ENCODE measurements at regions not wholly inside any gene's neighbourhood (a gene's known extent, or its start where the extent isn't known, plus 50 kb on each side); places are given as distances from the start of the nearest gene placed in this dataset.
A peak's percentile ranks its signal among the peaks of the same experiment; 100 is the strongest.

DNA sequence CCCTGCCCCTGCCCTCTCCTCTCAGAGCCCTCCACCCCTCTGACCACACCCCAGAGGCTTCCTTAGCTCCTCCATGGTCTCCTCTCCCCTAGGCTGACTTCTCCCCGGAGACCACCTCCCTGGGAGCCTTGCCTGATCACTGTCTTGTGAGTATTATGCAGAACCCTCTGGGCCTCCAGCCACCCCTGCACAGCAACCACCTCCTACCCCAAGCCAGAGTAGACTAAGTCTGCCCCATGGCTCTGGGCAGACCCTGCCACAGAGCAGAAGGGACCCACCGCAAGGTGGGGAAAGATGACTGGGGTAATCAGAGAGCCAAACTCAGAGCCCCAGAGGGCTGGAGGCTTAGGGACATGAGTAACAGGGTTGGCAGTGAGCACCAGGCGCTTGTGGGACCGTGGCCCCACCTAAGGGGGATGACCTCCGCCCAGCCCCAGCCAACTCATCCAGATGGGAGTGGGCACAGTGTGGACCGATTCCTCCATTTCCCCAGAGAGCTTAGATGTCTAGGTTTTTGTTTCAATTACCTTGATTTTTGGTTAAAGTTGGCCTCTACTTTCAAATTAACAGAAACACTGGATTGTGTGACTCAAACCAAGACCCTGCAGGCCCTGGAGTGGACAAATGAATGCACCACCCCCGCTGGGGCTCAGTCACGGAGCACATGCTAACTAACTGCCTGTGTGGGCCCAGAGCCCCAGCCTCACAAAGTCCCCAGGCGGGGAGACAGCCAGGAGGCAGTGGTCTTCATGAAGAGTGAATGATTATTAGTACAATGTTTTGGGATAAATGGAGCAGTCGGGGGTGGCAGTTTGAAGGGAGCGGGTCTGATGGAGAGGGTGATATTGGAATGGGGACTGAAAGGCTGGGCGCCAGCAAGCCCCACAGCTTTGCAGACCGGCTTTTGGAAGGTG lies 119.4 kb upstream of the PRR20G start:
- Histone ChIP-seq H3K4me3 (replicated peaks in 1 of 2; ENCODE audit: low read depth in 1 of 2, low read length in 2 of 2) (no peak overlapping the region), H3K36me3 (ENCODE audit: control insufficient read depth in 1 of 2, insufficient read depth in 2 of 2, low read length in 2 of 2) (no peaks in the 10 kb centered on the region), H3K27ac (ENCODE audit: low read depth, low read length) (peak overlapping the region; percentile 12; the same call in 1 of the 2 replicates), H3K9ac (ENCODE audit: low read length) (no peak overlapping the region), H3K9me3 (ENCODE audit: control insufficient read depth in 1 of 2, insufficient read depth in 1 of 2, low read depth in 1 of 2, low read length in 2 of 2) (no peaks in the 10 kb centered on the region), H4K20me1 (ENCODE audit: insufficient read depth) (no peaks in the 10 kb centered on the region), H2AFZ (ENCODE audit: low read depth, low read length, poor library complexity, severe bottlenecking) (no peak overlapping the region), H3K4me1 (ENCODE audit: control insufficient read depth in 1 of 2, insufficient read depth in 2 of 2, low read length in 2 of 2) (peaks cover 16 to 48% of the 10 kb centered on the region in 2 experiments), H3K9me2 (ENCODE audit: insufficient read depth) (no peaks in the 10 kb centered on the region), H3K79me2 (ENCODE audit: insufficient read depth, low read length) (no peaks in the 10 kb centered on the region), H3K27me3 (ENCODE audit: insufficient read depth, low read length) (no peaks in the 10 kb centered on the region), H3K4me2 (ENCODE audit: low read length) (peak overlapping the region; percentile 36; the same call in 1 of the 2 replicates)
- ChIA-PET POLR2A (interaction anchor here (1.2 to 1.4 kb wide), 2 partner anchors 8 to 103 kb away, joined by 3 read pairs; no protein-coding TSS in a partner anchor), CTCF (interaction anchor here (1.5 kb wide), 1 partner anchor 8 kb away, joined by 3 read pairs; no protein-coding TSS in a partner anchor), RAD21 (ENCODE audit: low non-redundant PET in 1 of 2, low total read pairs in 2 of 2, uncharacterized antibody in 2 of 2, unreplicated experiment in 2 of 2) (no interaction called here)
- DNase-seq (ENCODE audit: low read depth, low spot score) (no peak), ATAC-seq (no peak)
- no TSS peak for BruUV-seq (replicated peaks)
- intact Hi-C loops (cut with micrococcal nuclease): no loop called here
- TF ChIP-seq EGR1 (IDR thresholded peaks at IDR 0.05; ENCODE audit: low read depth): no peak
- no peak for TF ChIP-seq TCF7L2 (IDR thresholded peaks at IDR 0.05; ENCODE audit: borderline replicate concordance, extremely low read depth, insufficient read depth, insufficient read length)
- TF ChIP-seq POLR2AphosphoS5 (IDR thresholded peaks at IDR 0.05; ENCODE audit: low read depth, low read length): no peak
- TF ChIP-seq ELF1 (IDR thresholded peaks at IDR 0.05; ENCODE audit: borderline replicate concordance, low read depth): no peak
- TF ChIP-seq ZFX (IDR thresholded peaks at IDR 0.05): no peak
- no peak for TF ChIP-seq SIN3A (IDR thresholded peaks at IDR 0.05; ENCODE audit: low read depth)
- TF ChIP-seq SRF (IDR thresholded peaks at IDR 0.05; ENCODE audit: low read depth): no peak

DNA sequence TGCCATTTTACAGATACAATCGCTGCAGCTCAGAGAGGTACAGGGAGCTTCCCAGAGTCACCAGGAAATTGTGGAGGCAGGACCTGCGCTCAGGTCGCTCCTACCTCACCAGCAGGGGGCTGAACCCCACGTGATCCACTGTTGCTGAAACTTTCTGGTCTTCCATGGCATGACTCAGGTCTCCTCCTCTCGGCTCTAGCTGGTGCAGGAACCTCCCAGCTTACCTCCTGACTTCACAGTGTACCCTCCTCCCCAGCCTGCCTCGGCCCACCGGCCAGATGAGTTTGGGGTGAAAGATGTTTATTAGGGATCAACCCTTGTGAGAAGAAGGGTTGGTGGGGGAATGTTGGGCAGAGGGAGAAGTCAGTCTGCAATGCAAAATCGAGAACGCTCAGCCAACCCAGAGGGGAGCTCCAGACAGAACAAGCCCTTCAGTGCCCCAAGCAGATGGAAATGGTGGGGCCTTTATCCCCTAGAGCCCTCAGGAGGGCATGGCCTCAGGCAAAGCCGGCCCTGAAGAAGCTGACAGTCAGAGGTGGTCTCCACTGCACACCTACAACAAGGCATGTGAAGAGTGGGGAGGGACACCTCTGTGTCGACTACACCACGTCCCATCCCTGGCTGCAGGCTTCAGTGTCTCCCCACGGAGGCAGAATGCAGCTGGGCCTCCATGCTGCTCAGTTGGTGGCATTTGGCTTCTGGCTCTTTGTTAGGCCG lies 118.6 kb upstream of the PRR20G start:
- intact Hi-C loops (cut with micrococcal nuclease): no loop called here
- H4K20me1 ChIP-seq (ENCODE audit: insufficient read depth): no peaks in the 10 kb centered on the region
- no peaks in the 10 kb centered on the region for H3K9me2 ChIP-seq (ENCODE audit: insufficient read depth)
- no peaks in the 10 kb centered on the region for H3K27me3 ChIP-seq (ENCODE audit: insufficient read depth, low read length)
- H3K9me3 ChIP-seq (ENCODE audit: control insufficient read depth in 1 of 2, insufficient read depth in 1 of 2, low read depth in 1 of 2, low read length in 2 of 2): no peaks in the 10 kb centered on the region
- peak overlapping the region; percentile 47 for H2AFZ ChIP-seq (ENCODE audit: low read depth, low read length, poor library complexity, severe bottlenecking)
- peaks cover 16 to 48% of the 10 kb centered on the region in 2 experiments for H3K4me1 ChIP-seq (ENCODE audit: control insufficient read depth in 1 of 2, insufficient read depth in 2 of 2, low read length in 2 of 2)
- no peak overlapping the region for H3K4me3 ChIP-seq (replicated peaks in 1 of 2; ENCODE audit: low read depth in 1 of 2, low read length in 2 of 2)
- peak overlapping the region; percentile 36 for H3K4me2 ChIP-seq (ENCODE audit: low read length)
- no peaks in the 10 kb centered on the region for H3K79me2 ChIP-seq (ENCODE audit: insufficient read depth, low read length)
- peak; percentile 85 for ATAC-seq
- 0 out of 2 replicates have a peak, but pooled peaks have one; percentile 18 for TF ChIP-seq POLR2AphosphoS5 (IDR thresholded peaks at IDR 0.05; ENCODE audit: low read depth, low read length)
- TF ChIP-seq CBX3 (IDR thresholded peaks at IDR 0.05; ENCODE audit: low read depth): peak; percentile 79; the same call in 1 of the 2 replicates
- TF ChIP-seq ELF1 (IDR thresholded peaks at IDR 0.05; ENCODE audit: borderline replicate concordance, low read depth): no peak
- TF ChIP-seq, protein P1, sequence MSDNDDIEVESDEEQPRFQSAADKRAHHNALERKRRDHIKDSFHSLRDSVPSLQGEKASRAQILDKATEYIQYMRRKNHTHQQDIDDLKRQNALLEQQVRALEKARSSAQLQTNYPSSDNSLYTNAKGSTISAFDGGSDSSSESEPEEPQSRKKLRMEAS (IDR thresholded peaks at IDR 0.05): peak; percentile 59
- 0 out of 2 replicates have a peak, but pooled peaks have one; percentile 4 for TF ChIP-seq SP1 (IDR thresholded peaks at IDR 0.05; ENCODE audit: low read depth)
- TF ChIP-seq, protein P2, sequence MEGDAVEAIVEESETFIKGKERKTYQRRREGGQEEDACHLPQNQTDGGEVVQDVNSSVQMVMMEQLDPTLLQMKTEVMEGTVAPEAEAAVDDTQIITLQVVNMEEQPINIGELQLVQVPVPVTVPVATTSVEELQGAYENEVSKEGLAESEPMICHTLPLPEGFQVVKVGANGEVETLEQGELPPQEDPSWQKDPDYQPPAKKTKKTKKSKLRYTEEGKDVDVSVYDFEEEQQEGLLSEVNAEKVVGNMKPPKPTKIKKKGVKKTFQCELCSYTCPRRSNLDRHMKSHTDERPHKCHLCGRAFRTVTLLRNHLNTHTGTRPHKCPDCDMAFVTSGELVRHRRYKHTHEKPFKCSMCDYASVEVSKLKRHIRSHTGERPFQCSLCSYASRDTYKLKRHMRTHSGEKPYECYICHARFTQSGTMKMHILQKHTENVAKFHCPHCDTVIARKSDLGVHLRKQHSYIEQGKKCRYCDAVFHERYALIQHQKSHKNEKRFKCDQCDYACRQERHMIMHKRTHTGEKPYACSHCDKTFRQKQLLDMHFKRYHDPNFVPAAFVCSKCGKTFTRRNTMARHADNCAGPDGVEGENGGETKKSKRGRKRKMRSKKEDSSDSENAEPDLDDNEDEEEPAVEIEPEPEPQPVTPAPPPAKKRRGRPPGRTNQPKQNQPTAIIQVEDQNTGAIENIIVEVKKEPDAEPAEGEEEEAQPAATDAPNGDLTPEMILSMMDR (IDR thresholded peaks at IDR 0.05 in 2 of 3, conservative IDR thresholded peaks at IDR 0.05 in 1 of 3; ENCODE audit: borderline replicate concordance in 1 of 3, insufficient read depth in 1 of 3, low read depth in 2 of 3, low read length in 2 of 3): peak; percentile 22 to 70 (median 61); a peak in 5 of 6 replicates
- TF ChIP-seq YY1 (IDR thresholded peaks at IDR 0.05; ENCODE audit: extremely low read depth, insufficient replicate concordance, low read depth, low read length): no peak
- CTCF ChIA-PET: interaction anchor here (1.2 to 1.8 kb wide), 4 partner anchors 8 to 139 kb away, joined by 3 to 6 read pairs (median 4); no protein-coding TSS in a partner anchor
- RAD21 ChIA-PET (ENCODE audit: low non-redundant PET in 1 of 2, low total read pairs in 2 of 2, uncharacterized antibody in 2 of 2, unreplicated experiment in 2 of 2): no interaction called here
- H3K36me3 ChIP-seq (ENCODE audit: control insufficient read depth in 1 of 2, insufficient read depth in 2 of 2, low read length in 2 of 2): no peaks in the 10 kb centered on the region
- peak overlapping the region; percentile 12; the same call in 1 of the 2 replicates for H3K27ac ChIP-seq (ENCODE audit: low read depth, low read length)
- no peak overlapping the region for H3K9ac ChIP-seq (ENCODE audit: low read length)
- DNase-seq (ENCODE audit: low read depth, low spot score): peak; percentile 66
- POLR2A ChIA-PET: interaction anchor here (1.2 to 1.4 kb wide), 2 partner anchors 9 to 102 kb away, joined by 3 read pairs; no protein-coding TSS in a partner anchor
- no TSS peak for BruUV-seq (replicated peaks)

Data from HCT116 (cell line).